AG09319 (cell line): ENCODE measurements at regions not wholly inside any gene's neighbourhood (a gene's known extent, or its start where the extent isn't known, plus 50 kb on each side); places are given as distances from the start of the nearest gene placed in this dataset.

Source experiments
- DNase-seq: peaks from one replicate; pipeline ENCODE4 v3.0.0-alpha.2; 2010; ENCODE audit warnings: low read depth; ENCODE audit errors: extremely low read depth
- CTCF ChIP-seq: IDR thresholded peaks from 2 replicates; pipeline ENCODE4 v1.5.1; 2011; ENCODE audit warnings: low read depth, mild to moderate bottlenecking, inconsistent platforms, low read length, moderate library complexity

- TF ChIP-seq CTCF: no peak
- no peak for DNase-seq
Measured at GRCh38 chrX:63889001-63889400, 104.0 kb upstream of the ARHGEF9 start.

GRCh38 chrX:63884821-63885790 is 100.1 kb upstream of the ARHGEF9 start:
- TF ChIP-seq CTCF: no peak
- DNase-seq: no peak

- no peak for DNase-seq
- no peak for TF ChIP-seq CTCF
Measured at GRCh38 chrX:63869506-63869905, 84.5 kb upstream of the ARHGEF9 start.

- no peak for DNase-seq
- TF ChIP-seq CTCF: no peak
Measured at GRCh38 chrX:63855896-63856295, 70.9 kb upstream of the ARHGEF9 start.

GRCh38 chrX:63835361-63835760 is 50.3 kb upstream of the ARHGEF9 start:
- no peak for DNase-seq
- TF ChIP-seq CTCF: no peak
